Rectal smooth muscle tissue (tissue), 1 donor: ENCODE measurements at regions not wholly inside any gene's neighbourhood (a gene's known extent, or its start where the extent isn't known, plus 50 kb on each side); places are given as distances from the start of the nearest gene placed in this dataset.

Experiments used
- H3K27ac ChIP-seq: one replicate; pipeline ENCODE4 v1.7.0; 2013; ENCODE audit warnings: low read depth, low read length, inconsistent platforms
- H3K27me3 ChIP-seq: one replicate; pipeline ENCODE4 v1.7.0; 2013; ENCODE audit warnings: low read length; ENCODE audit not compliant: control insufficient read depth, insufficient read depth
- H3K36me3 ChIP-seq: one replicate; pipeline ENCODE4 v1.7.0; 2013; ENCODE audit warnings: low read length; ENCODE audit not compliant: control insufficient read depth, insufficient read depth
- H3K4me1 ChIP-seq: one replicate; pipeline ENCODE4 v1.7.0; 2013; ENCODE audit warnings: low read length; ENCODE audit not compliant: control insufficient read depth, insufficient read depth
- H3K4me3 ChIP-seq: one replicate; pipeline ENCODE4 v1.7.0; 2013; ENCODE audit warnings: low read length
- H3K9ac ChIP-seq: one replicate; pipeline ENCODE4 v1.7.0; 2013; ENCODE audit warnings: low read length

GRCh38 chr9:134564431-134565170 is 77.0 kb upstream of the COL5A1 start:
- H3K27ac ChIP-seq, result no peak overlapping the region
- no peak overlapping the region for H3K9ac ChIP-seq
- no peaks in the 10 kb centered on the region for H3K4me1 ChIP-seq
- H3K4me3 ChIP-seq, result no peak overlapping the region
- no peaks in the 10 kb centered on the region for H3K27me3 ChIP-seq
- H3K36me3 ChIP-seq, result no peaks in the 10 kb centered on the region

DNA sequence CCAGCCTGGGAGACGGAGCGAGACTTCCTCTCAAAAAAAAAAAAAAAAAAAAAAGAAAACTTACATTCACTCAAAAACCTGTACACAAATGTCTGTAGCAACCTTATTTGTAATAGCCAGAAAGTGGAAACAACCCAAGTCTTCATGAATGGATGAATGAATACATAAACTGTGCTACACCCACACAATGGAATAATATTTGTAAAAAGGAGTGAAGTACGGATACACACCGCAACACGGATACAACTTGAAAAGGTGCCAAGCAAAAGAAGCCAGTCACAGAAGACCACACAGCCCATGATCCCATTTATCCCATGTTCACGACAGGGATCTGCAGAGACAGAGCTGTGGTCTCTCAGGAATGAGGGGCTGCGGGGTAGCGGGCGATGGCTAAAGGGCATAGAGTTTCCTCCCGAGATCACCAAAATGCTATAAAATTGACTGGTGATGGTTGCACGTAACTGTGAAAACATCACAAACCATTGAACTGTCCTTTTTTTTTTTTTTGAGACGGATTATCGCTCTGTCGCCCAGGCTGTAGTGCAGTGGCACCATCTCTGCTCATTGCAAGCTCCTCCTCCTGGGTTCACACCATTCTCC is 76.2 kb upstream of the COL5A1 start:
- Histone ChIP-seq H3K4me3 (no peak overlapping the region), H3K27me3 (no peaks in the 10 kb centered on the region), H3K9ac (no peak overlapping the region), H3K4me1 (no peaks in the 10 kb centered on the region), H3K27ac (no peak overlapping the region), H3K36me3 (no peaks in the 10 kb centered on the region)

DNA sequence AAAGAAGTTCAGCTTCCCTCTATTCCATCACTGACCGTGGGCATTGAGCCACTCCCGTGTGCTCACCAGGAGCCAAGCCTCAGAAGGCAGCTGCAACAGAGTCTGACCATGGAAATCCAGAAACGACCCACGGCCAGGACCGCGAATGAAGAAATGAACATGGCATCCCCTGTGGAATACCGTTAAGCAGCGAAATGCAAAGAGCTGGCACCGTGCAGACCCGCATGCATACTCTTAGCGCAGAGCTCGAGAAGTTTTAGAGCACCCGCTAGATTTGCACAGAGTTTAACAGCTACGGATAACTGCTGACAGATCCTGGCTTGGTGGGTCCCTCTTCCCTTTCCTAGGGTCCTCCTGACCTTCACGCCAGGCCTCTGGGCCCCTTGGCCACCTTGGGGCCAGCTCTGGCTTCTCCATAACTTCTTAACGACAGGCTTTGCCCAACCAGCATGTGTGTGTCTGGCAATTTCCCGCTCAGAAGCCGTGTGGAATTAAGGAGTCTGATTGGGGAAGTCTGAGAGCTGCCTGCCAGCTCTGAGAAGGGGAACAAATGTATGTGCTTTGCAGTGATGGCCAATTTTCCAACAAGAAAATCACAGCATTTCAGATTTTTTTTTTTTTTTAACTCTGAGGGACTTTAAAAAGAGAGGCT is 75.3 kb upstream of the COL5A1 start:
- Histone ChIP-seq H3K4me3 (no peak overlapping the region), H3K9ac (no peak overlapping the region), H3K4me1 (no peaks in the 10 kb centered on the region), H3K27me3 (no peaks in the 10 kb centered on the region), H3K27ac (no peak overlapping the region), H3K36me3 (no peaks in the 10 kb centered on the region)

DNA sequence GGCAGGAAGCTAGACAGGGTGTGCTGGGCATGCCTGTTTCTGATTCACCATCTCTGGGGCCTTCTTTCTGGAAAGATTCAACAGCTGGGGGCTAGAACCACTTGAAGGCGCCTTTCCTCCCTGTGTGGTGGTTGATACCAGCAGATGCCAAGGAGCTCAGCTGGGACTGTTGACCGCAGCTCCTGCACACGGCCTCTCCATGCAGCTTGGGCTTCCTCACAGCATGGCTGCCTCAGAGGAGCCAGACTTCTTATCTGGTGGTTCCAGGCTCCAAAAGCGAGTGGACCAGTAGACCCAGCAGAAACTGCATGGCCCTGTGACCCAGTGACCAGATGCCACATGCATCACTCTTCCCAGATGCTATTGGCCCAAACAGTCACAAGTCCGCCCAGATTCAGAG is 74.7 kb upstream of the COL5A1 start:
- H3K36me3 ChIP-seq, result no peaks in the 10 kb centered on the region
- no peak overlapping the region for H3K27ac ChIP-seq
- H3K4me1 ChIP-seq, result no peaks in the 10 kb centered on the region
- no peak overlapping the region for H3K9ac ChIP-seq
- H3K4me3 ChIP-seq, result no peak overlapping the region
- no peaks in the 10 kb centered on the region for H3K27me3 ChIP-seq

- Histone ChIP-seq H3K27ac (no peak overlapping the region), H3K27me3 (no peaks in the 10 kb centered on the region), H3K36me3 (no peaks in the 10 kb centered on the region), H3K9ac (no peak overlapping the region), H3K4me1 (no peaks in the 10 kb centered on the region), H3K4me3 (no peak overlapping the region)
These were observed 73.5 kb upstream of the COL5A1 start for GRCh38 chr9:134568116-134568515.

GRCh38 chr9:134568811-134569210 is 72.8 kb upstream of the COL5A1 start:
- no peak overlapping the region for H3K27ac ChIP-seq

GRCh38 chr9:134569626-134570025 is 72.0 kb upstream of the COL5A1 start:
- Histone ChIP-seq H3K36me3 (no peaks in the 10 kb centered on the region), H3K4me3 (no peak overlapping the region), H3K27ac (no peak overlapping the region), H3K4me1 (no peaks in the 10 kb centered on the region), H3K9ac (no peak overlapping the region), H3K27me3 (no peaks in the 10 kb centered on the region)

More at GRCh38 chr9:134568811-134569210, 72.8 kb upstream of the COL5A1 start:
- Histone ChIP-seq H3K4me1 (no peaks in the 10 kb centered on the region), H3K4me3 (no peak overlapping the region), H3K27me3 (no peaks in the 10 kb centered on the region), H3K36me3 (no peaks in the 10 kb centered on the region), H3K9ac (no peak overlapping the region)

DNA sequence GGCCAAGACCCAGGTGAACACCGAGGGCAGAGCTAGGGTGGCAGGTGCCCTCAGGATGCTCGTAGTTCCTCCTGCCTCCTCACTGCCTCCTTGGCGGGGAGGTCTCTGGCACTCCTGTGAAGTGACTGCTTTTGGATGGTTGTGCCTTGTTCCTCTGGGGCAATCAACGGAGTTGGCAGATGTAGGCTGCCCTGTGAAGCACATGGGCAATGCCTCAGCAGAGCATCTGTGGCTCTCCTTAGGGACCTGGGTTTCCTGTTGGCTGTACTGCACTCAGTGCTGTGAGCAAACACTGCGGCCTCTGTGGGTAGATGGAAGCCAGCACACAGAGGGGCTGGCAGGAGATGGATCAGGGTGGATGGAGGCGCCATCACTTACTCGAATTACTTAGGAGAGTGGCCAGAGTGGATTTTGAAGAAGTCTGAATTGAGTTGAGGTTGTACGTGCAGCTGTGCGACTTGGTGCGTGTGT is 71.4 kb upstream of the COL5A1 start:
- Histone ChIP-seq H3K27ac (no peak overlapping the region), H3K36me3 (no peaks in the 10 kb centered on the region)

DNA sequence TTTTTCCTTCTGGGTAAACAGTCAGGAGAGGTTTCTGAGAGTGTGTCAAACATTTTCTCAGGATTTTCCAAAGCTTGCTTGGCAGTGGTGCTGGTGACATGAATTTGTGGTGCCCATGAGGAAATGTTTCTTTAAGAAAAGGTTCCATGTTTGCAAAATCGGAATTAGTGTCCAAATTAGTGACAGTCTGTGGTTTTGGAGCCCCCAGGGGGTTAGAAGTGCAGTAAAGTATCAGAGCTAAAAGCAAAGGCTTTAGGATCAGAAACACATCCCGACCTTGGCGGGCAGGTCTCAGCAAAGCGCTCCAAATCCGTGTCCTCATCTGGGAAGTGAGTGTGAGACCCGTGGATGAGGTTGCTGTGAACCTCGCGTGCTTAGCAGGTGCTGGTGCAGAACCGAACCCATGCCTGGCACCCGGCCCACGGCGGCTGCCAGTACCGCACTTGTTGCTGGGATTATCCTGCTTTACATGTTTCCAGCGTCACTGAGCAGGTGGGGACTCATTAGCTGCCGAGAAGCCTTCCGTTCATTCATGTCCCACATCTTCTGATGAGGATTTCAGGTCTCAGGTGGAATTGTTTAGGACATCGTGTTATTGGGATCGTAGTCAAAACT is 70.8 kb upstream of the COL5A1 start:
- Histone ChIP-seq H3K4me3 (no peak overlapping the region), H3K9ac (no peak overlapping the region), H3K27me3 (no peaks in the 10 kb centered on the region), H3K36me3 (no peaks in the 10 kb centered on the region), H3K4me1 (no peaks in the 10 kb centered on the region), H3K27ac (no peak overlapping the region)

More for the DNA sequence above, 71.4 kb upstream of the COL5A1 start:
- Histone ChIP-seq H3K4me3 (no peak overlapping the region), H3K9ac (no peak overlapping the region), H3K27me3 (no peaks in the 10 kb centered on the region), H3K4me1 (no peaks in the 10 kb centered on the region)

- Histone ChIP-seq H3K27ac (no peak overlapping the region), H3K27me3 (no peaks in the 10 kb centered on the region), H3K9ac (no peak overlapping the region), H3K4me1 (no peaks in the 10 kb centered on the region), H3K4me3 (no peak overlapping the region), H3K36me3 (no peaks in the 10 kb centered on the region)
These were observed 70.2 kb upstream of the COL5A1 start for GRCh38 chr9:134571326-134571931.

DNA sequence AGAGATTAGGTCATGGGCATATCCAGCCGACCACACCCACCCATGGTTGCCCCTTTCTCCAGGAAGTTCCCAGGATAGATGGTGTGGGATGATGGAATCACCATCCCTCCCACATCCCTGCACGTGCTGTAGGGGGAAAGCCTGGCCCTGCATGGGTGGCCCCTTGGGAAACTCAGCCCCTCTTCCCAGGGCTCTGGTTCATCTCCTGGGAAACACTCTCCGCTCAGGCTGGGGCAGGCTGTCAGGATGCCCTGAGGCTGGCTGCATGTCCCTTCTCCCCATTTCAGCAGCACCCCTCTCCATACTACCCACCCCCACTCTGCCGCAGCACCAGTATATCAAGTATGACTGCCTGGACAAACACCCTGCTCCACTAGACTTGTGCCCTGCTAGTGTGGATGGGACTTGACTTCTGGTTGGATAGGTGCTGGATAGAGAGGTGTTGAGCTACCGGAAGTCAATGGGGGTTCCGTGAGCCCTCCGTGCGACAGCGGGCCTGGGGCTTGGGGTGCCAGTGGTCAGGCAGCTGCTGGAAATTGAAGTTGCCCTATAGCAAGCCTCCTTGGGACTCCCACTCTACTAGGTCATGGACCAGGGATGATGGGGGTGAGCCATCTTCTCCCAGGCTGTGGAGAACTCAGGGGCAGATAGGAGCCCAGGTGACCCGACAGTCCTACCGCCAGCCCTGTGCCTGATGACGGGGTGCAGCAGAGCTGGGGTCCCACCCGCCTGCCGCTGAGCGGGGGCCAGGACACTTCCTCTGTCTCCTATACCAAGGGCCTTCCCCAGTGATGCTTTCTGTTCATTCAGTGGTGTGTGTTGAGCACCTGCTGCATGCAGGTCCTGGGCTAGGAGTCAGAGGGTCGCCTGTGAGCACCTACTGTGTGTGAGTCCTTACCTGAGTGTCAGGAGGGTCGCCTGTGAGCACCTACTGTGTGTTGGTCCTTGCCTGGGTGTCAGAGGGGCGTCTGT is 69.4 kb upstream of the COL5A1 start:
- Histone ChIP-seq H3K27me3 (no peaks in the 10 kb centered on the region), H3K27ac (no peak overlapping the region), H3K4me1 (no peaks in the 10 kb centered on the region), H3K36me3 (no peaks in the 10 kb centered on the region), H3K4me3 (no peak overlapping the region), H3K9ac (no peak overlapping the region)
